CD4-positive, CD25-positive, alpha-beta regulatory T cell (primary cell): ENCODE measurements at regions not wholly inside any gene's neighbourhood (a gene's known extent, or its start where the extent isn't known, plus 50 kb on each side); places are given as distances from the start of the nearest gene placed in this dataset.
"Not testable (repeated sequence)": the region's sequence is repeated elsewhere in the genome, so short reads cannot be mapped to it uniquely, and the experiment has no call there.

ENCODE experiments used
- ATAC-seq, 2 donors: fragments of 150-1000 bp; cut with Tn5 transposase; one replicate each; pipeline ENCODE4 v1.10.0; 2021; ENCODE audit warnings: low read depth in 2 of 2, moderate number of reproducible peaks in 2 of 2, moderate library complexity in 1 of 2
- DNase-seq, 3 donors: peaks; one replicate each; pipeline versions ENCODE4 v3.0.0 to v3.0.0-alpha.2; 2012 to 2022; ENCODE audit warnings: mixed read lengths in 1 of 3
- H3K27ac ChIP-seq: one replicate; pipeline ENCODE4 v1.7.0; 2013; ENCODE audit warnings: mild to moderate bottlenecking, low read length; ENCODE audit not compliant: insufficient read depth, poor library complexity, severe bottlenecking
- H3K27me3 ChIP-seq: one replicate; pipeline ENCODE4 v1.7.0; 2013; ENCODE audit warnings: low read length; ENCODE audit not compliant: control insufficient read depth, insufficient read depth
- H3K36me3 ChIP-seq: one replicate; pipeline ENCODE4 v1.7.0; 2013; ENCODE audit warnings: mild to moderate bottlenecking, low read length, moderate library complexity; ENCODE audit not compliant: control insufficient read depth, insufficient read depth
- H3K4me1 ChIP-seq: 2 replicates; pipeline ENCODE4 v1.7.0; 2013; ENCODE audit warnings: mild to moderate bottlenecking, low read length; ENCODE audit not compliant: insufficient read depth, control insufficient read depth, poor library complexity, severe bottlenecking
- H3K4me3 ChIP-seq: one replicate; pipeline ENCODE4 v1.7.0; 2013; ENCODE audit warnings: low read depth, mild to moderate bottlenecking, low read length, moderate library complexity
- H3K9me3 ChIP-seq, 2 experiments: 1 replicate in 1 of 2; 2 replicates in 1 of 2; pipeline ENCODE4 v1.7.0; 2013; ENCODE audit warnings: low read length in 2 of 2, mild to moderate bottlenecking in 1 of 2, moderate library complexity in 1 of 2; ENCODE audit not compliant: control insufficient read depth in 2 of 2
- H3K27ac Mint-ChIP-seq, 3 donors: one replicate each; pipeline ENCODE4 v1.8.0; 2020 to 2022; ENCODE audit warnings: mild to moderate bottlenecking in 3 of 3, mixed read lengths in 3 of 3, moderate library complexity in 2 of 3
- H3K27me3 Mint-ChIP-seq: one replicate; pipeline ENCODE4 v1.8.0; 2022; ENCODE audit warnings: mild to moderate bottlenecking, mixed read lengths
- H3K36me3 Mint-ChIP-seq: one replicate; pipeline ENCODE4 v1.8.0; 2020; ENCODE audit warnings: mixed read lengths
- H3K4me1 Mint-ChIP-seq, 4 donors: one replicate each; pipeline ENCODE4 v1.8.0; 2020 to 2022; ENCODE audit warnings: mixed read lengths in 4 of 4, mild to moderate bottlenecking in 1 of 4
- H3K4me3 Mint-ChIP-seq, 4 donors: one replicate each; pipeline ENCODE4 v1.8.0; 2020 to 2022; ENCODE audit warnings: mild to moderate bottlenecking in 4 of 4, mixed read lengths in 4 of 4, moderate library complexity in 3 of 4
- H3K9me3 Mint-ChIP-seq, 7 donors: one replicate each; pipeline ENCODE4 v1.8.0; 2020 to 2022; ENCODE audit warnings: mixed read lengths in 7 of 7, mild to moderate bottlenecking in 3 of 7, moderate library complexity in 2 of 7

- Mint-ChIP-seq H3K27me3 (peaks cover 4% of the 10 kb centered on the region), H3K4me3 (no peak overlapping the region), H3K36me3 (no peaks in the 10 kb centered on the region), H3K4me1 (no peaks in the 10 kb centered on the region), H3K9me3 (peaks cover 0 to 1% (median 0%) of the 10 kb centered on the region in 7 donors), H3K27ac (no peak overlapping the region)
- Histone ChIP-seq H3K27ac (no peak overlapping the region), H3K4me3 (no peak overlapping the region), H3K27me3 (peaks cover 2% of the 10 kb centered on the region), H3K36me3 (no peaks in the 10 kb centered on the region), H3K4me1 (no peaks in the 10 kb centered on the region), H3K9me3 (no peaks in the 10 kb centered on the region)
- ATAC-seq (no peak), DNase-seq (no peak)
Measured at GRCh38 chr5:143977891-143978461, 166.0 kb downstream of the HMHB1 start.

GRCh38 chr5:143979044-143979690, 167.2 kb downstream of the HMHB1 start:
- DNase-seq, result no peak
- Histone ChIP-seq H3K4me3 (no peak overlapping the region), H3K27ac (no peak overlapping the region), H3K27me3 (peaks cover 2% of the 10 kb centered on the region), H3K36me3 (no peaks in the 10 kb centered on the region), H3K4me1 (no peaks in the 10 kb centered on the region), H3K9me3 (no peaks in the 10 kb centered on the region)
- H3K4me3 Mint-ChIP-seq, result no peak overlapping the region
- no peaks in the 10 kb centered on the region for H3K36me3 Mint-ChIP-seq
- no peaks in the 10 kb centered on the region for H3K4me1 Mint-ChIP-seq
- peaks cover 0 to 1% (median 0%) of the 10 kb centered on the region in 7 donors for H3K9me3 Mint-ChIP-seq
- ATAC-seq, result no peak
- H3K27me3 Mint-ChIP-seq, result no peaks in the 10 kb centered on the region
- no peak overlapping the region for H3K27ac Mint-ChIP-seq

GRCh38 chr5:143980506-143980905, 168.5 kb downstream of the HMHB1 start:
- ATAC-seq (no peak), DNase-seq (no peak)
- no peaks in the 10 kb centered on the region for H3K4me1 Mint-ChIP-seq
- H3K9me3 Mint-ChIP-seq, result peaks cover 0 to 3% (median 0%) of the 10 kb centered on the region in 7 donors
- H3K27me3 ChIP-seq, result peaks cover 2% of the 10 kb centered on the region
- no peak overlapping the region for H3K4me3 ChIP-seq
- H3K4me3 Mint-ChIP-seq, result no peak overlapping the region
- H3K27ac ChIP-seq, result no peak overlapping the region
- H3K9me3 ChIP-seq, result no peaks in the 10 kb centered on the region
- no peak overlapping the region for H3K27ac Mint-ChIP-seq
- H3K36me3 Mint-ChIP-seq, result no peaks in the 10 kb centered on the region
- H3K36me3 ChIP-seq, result no peaks in the 10 kb centered on the region
- H3K27me3 Mint-ChIP-seq, result peaks cover 3% of the 10 kb centered on the region
- no peaks in the 10 kb centered on the region for H3K4me1 ChIP-seq

GRCh38 chr5:143982957-143983356, 171.0 kb downstream of the HMHB1 start:
- not testable (repeated sequence) for H3K36me3 ChIP-seq, H3K4me1 Mint-ChIP-seq, H3K4me3 ChIP-seq, H3K4me1 ChIP-seq, H3K36me3 Mint-ChIP-seq, H3K27me3 ChIP-seq, H3K9me3 ChIP-seq, H3K4me3 Mint-ChIP-seq, H3K27ac Mint-ChIP-seq, H3K27ac ChIP-seq, H3K9me3 Mint-ChIP-seq, ATAC-seq, DNase-seq
- H3K27me3 Mint-ChIP-seq, result peaks cover 12% of the 10 kb centered on the region

GRCh38 chr5:143985832-143986515, 174.0 kb downstream of the HMHB1 start:
- peaks cover 3% of the 10 kb centered on the region for H3K27me3 ChIP-seq
- DNase-seq, result no peak
- no peak overlapping the region for H3K4me3 Mint-ChIP-seq
- no peaks in the 10 kb centered on the region for H3K36me3 Mint-ChIP-seq
- H3K27me3 Mint-ChIP-seq, result peaks cover 17% of the 10 kb centered on the region
- no peaks in the 10 kb centered on the region for H3K9me3 ChIP-seq
- peaks cover 0 to 2% (median 0%) of the 10 kb centered on the region in 4 donors for H3K4me1 Mint-ChIP-seq
- H3K27ac ChIP-seq, result no peak overlapping the region
- peaks cover 0 to 5% (median 0%) of the 10 kb centered on the region in 7 donors for H3K9me3 Mint-ChIP-seq
- H3K27ac Mint-ChIP-seq, result no peak overlapping the region
- H3K4me3 ChIP-seq, result no peak overlapping the region
- H3K4me1 ChIP-seq, result no peaks in the 10 kb centered on the region
- no peaks in the 10 kb centered on the region for H3K36me3 ChIP-seq
- ATAC-seq, result no peak

GRCh38 chr5:143986516-143987212, 174.7 kb downstream of the HMHB1 start:
- Mint-ChIP-seq H3K4me1 (peaks cover 0 to 2% (median 0%) of the 10 kb centered on the region in 4 donors), H3K9me3 (peaks cover 0 to 5% (median 0%) of the 10 kb centered on the region in 7 donors), H3K27me3 (peaks cover 18% of the 10 kb centered on the region), H3K27ac (no peak overlapping the region), H3K4me3 (no peak overlapping the region), H3K36me3 (no peaks in the 10 kb centered on the region)
- ATAC-seq (no peak), DNase-seq (no peak)
- Histone ChIP-seq H3K9me3 (no peaks in the 10 kb centered on the region), H3K36me3 (no peaks in the 10 kb centered on the region), H3K4me3 (no peak overlapping the region), H3K27ac (no peak overlapping the region), H3K27me3 (peaks cover 3% of the 10 kb centered on the region), H3K4me1 (no peaks in the 10 kb centered on the region)

- Mint-ChIP-seq H3K27me3 (peaks cover 21% of the 10 kb centered on the region), H3K9me3 (peaks cover 0 to 5% (median 0%) of the 10 kb centered on the region in 7 donors), H3K4me3 (no peak overlapping the region), H3K27ac (no peak overlapping the region), H3K36me3 (no peaks in the 10 kb centered on the region), H3K4me1 (peaks cover 0 to 2% (median 0%) of the 10 kb centered on the region in 4 donors)
- DNase-seq (no peak), ATAC-seq (no peak)
- Histone ChIP-seq H3K27ac (no peak overlapping the region), H3K4me1 (no peaks in the 10 kb centered on the region), H3K4me3 (no peak overlapping the region), H3K9me3 (no peaks in the 10 kb centered on the region), H3K27me3 (peaks cover 3% of the 10 kb centered on the region), H3K36me3 (no peaks in the 10 kb centered on the region)
Measured at GRCh38 chr5:143987264-143987663, 175.3 kb downstream of the HMHB1 start.
